Vagina (tissue), 2 donors: ENCODE measurements at regions not wholly inside any gene's neighbourhood (a gene's known extent, or its start where the extent isn't known, plus 50 kb on each side); places are given as distances from the start of the nearest gene placed in this dataset.
A peak's percentile ranks its signal among the peaks of the same experiment; 100 is the strongest.

Experiments
- DNase-seq, 2 donors: peaks; one replicate each; pipeline ENCODE4 v3.0.0-alpha.2; 2017; ENCODE audit errors: extremely low spot score in 2 of 2
- H3K27ac ChIP-seq: fragments of 200-600 bp; sonication (generic); one replicate; pipeline ENCODE4 v1.5.1; 2019
- H3K27me3 ChIP-seq: fragments of 200-600 bp; sonication (generic); one replicate; pipeline ENCODE4 v1.5.1; 2019
- H3K36me3 ChIP-seq, 2 donors: fragments of 200-600 bp; sonication (generic); one replicate each; pipeline ENCODE4 v1.5.1; 2017 to 2019
- H3K4me1 ChIP-seq: fragments of 200-600 bp; sonication (generic); one replicate; pipeline ENCODE4 v1.5.1; 2019
- H3K4me3 ChIP-seq, 2 donors: fragments of 200-600 bp; sonication (generic); 1 replicate in 1 of 2; 2 replicates in 1 of 2; pipeline ENCODE4 v1.5.1; 2016 to 2019
- H3K9me3 ChIP-seq: fragments of 200-600 bp; sonication (generic); one replicate; pipeline ENCODE4 v1.5.1; 2019
- CTCF ChIP-seq, 3 experiments: fragments of 450-650 bp in 2 of 3; fragments of 200-600 bp in 1 of 3; sonication (generic) in 1 of 3; IDR thresholded peaks; one replicate each; pipeline ENCODE4 v1.5.1; 2017 to 2019; ENCODE audit warnings: antibody characterized with exemption in 3 of 3, mild to moderate bottlenecking in 2 of 3, moderate library complexity in 2 of 3
- POLR2A ChIP-seq, 2 donors: fragments of 450-650 bp; IDR thresholded peaks; one replicate each; pipeline ENCODE4 v1.6.1; 2017; ENCODE audit warnings: antibody characterized with exemption in 2 of 2, mild to moderate bottlenecking in 2 of 2, moderate library complexity in 2 of 2
- POLR2AphosphoS5 ChIP-seq, 2 donors: sonication (generic); formaldehyde crosslinking; IDR thresholded peaks; one replicate each; pipeline ENCODE4 v1.9.0; 2017; ENCODE audit warnings: antibody characterized with exemption in 2 of 2, mild to moderate bottlenecking in 2 of 2, low read depth in 1 of 2; ENCODE audit not compliant: insufficient read depth in 1 of 2
- intact Hi-C: fragments of 100-400 bp; cut with DNase I; formaldehyde crosslinking; loops from one replicate; pipeline ENCODE4 v1.15.1; 2023

GRCh38 chr5:173483160-173483559 is 133.3 kb downstream of the BOD1 start:
- Histone ChIP-seq H3K27ac (no peak overlapping the region), H3K9me3 (no peaks in the 10 kb centered on the region), H3K36me3 (no peaks in the 10 kb centered on the region), H3K27me3 (no peaks in the 10 kb centered on the region), H3K4me1 (no peaks in the 10 kb centered on the region), H3K4me3 (no peak overlapping the region)
- intact Hi-C loops = no loop called here
- no peak for TF ChIP-seq CTCF (IDR thresholded peaks at IDR 0.05)
- TF ChIP-seq POLR2AphosphoS5 (IDR thresholded peaks at IDR 0.05; ENCODE audit: insufficient read depth in 1 of 2, low read depth in 1 of 2) = no peak
- TF ChIP-seq POLR2A (IDR thresholded peaks at IDR 0.05) = no peak
- DNase-seq = no peak

GRCh38 chr5:173481821-173482220 is 134.6 kb downstream of the BOD1 start:
- intact Hi-C loops = no loop called here
- Histone ChIP-seq H3K36me3 (no peaks in the 10 kb centered on the region), H3K4me3 (no peak overlapping the region), H3K4me1 (no peaks in the 10 kb centered on the region), H3K9me3 (no peaks in the 10 kb centered on the region), H3K27ac (no peak overlapping the region), H3K27me3 (no peaks in the 10 kb centered on the region)
- no peak for DNase-seq
- TF ChIP-seq CTCF (IDR thresholded peaks at IDR 0.05) (no peak), POLR2A (IDR thresholded peaks at IDR 0.05) (no peak), POLR2AphosphoS5 (IDR thresholded peaks at IDR 0.05; ENCODE audit: insufficient read depth in 1 of 2, low read depth in 1 of 2) (no peak)

DNA sequence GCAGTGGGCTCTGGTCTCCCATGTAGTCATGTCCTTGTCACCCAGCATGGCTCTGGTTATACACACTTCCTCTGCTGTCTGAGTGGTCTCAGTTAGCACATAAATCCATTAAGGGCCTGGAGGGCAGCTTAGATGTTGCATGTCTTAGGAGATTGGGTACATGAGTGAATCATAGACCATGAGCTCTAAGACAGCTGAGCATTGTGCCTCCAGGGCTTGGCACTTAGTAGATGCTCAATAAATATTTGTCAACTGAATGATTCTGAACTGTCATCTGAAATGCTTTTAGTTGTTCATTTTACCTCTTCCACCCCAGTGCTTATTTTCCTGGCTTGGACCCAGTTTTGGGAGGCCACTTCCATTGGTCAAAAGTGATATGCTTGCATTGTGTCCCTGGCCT is 135.6 kb downstream of the BOD1 start:
- no peak for DNase-seq
- no peak overlapping the region for H3K4me3 ChIP-seq
- no peaks in the 10 kb centered on the region for H3K4me1 ChIP-seq
- H3K36me3 ChIP-seq = no peaks in the 10 kb centered on the region
- no peak overlapping the region for H3K27ac ChIP-seq
- no peaks in the 10 kb centered on the region for H3K27me3 ChIP-seq
- intact Hi-C loops = no loop called here
- no peaks in the 10 kb centered on the region for H3K9me3 ChIP-seq
- TF ChIP-seq CTCF (IDR thresholded peaks at IDR 0.05) = no peak
- no peak for TF ChIP-seq POLR2AphosphoS5 (IDR thresholded peaks at IDR 0.05; ENCODE audit: insufficient read depth in 1 of 2, low read depth in 1 of 2)
- no peak for TF ChIP-seq POLR2A (IDR thresholded peaks at IDR 0.05)

DNA sequence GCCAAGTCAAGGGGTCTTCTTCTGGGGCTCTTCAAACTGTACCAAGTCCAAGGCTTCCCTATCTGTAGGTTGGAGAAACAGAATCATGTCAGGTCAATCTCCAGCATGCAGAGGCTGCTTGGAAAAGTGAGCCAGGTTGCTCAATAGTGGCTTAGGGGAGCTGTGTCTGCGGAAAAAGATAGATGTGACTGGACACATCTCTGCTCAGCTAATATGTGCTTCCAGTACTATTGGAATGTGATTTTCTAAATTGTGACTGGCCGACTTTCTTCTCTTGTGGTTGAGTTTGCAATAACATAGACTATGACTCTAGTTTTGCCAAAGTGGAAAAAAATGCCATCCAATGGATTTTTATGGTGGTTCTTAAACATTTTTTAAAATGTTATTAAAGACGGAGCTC is 136.7 kb downstream of the BOD1 start:
- no peak overlapping the region for H3K4me3 ChIP-seq
- H3K27ac ChIP-seq = no peak overlapping the region
- H3K36me3 ChIP-seq = no peaks in the 10 kb centered on the region
- no peaks in the 10 kb centered on the region for H3K4me1 ChIP-seq
- no peaks in the 10 kb centered on the region for H3K9me3 ChIP-seq
- no peak for TF ChIP-seq CTCF (IDR thresholded peaks at IDR 0.05)
- no peak for TF ChIP-seq POLR2A (IDR thresholded peaks at IDR 0.05)
- no peak for TF ChIP-seq POLR2AphosphoS5 (IDR thresholded peaks at IDR 0.05; ENCODE audit: insufficient read depth in 1 of 2, low read depth in 1 of 2)
- DNase-seq = no peak
- no peaks in the 10 kb centered on the region for H3K27me3 ChIP-seq
- intact Hi-C loops = no loop called here

DNA sequence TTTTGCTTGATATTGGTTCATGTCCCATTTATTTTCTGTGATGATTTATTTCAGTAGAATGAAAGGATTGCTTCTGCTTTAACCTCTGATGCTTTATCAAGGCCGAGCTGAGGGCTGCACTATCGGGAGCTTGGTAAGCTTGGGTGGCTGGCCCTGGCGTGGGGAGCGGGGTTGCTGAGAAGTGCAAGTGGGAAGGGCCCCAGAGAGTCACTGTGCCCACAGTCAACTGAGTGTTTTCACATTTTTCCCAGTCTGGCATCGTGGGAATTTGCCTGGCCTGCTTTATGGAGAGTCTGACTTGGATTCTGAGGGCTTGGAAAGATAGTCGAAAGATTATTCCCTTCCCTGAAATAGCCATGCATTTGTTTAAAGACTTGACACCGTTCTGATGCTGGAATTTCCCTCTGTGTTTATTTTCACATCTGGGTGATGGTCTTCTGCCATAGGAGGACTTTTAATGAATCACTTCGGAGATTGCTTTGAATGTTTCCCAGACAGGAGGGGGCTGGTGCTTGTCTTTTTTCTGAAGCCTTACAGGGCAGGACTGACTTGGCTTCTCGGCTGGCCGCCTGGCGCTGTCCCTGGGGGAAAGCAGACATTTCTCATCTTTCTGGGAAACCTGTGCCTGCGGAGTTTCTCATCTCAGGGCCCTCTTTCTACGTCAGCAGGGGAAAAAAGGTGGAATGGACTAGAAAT is 139.0 kb downstream of the BOD1 start:
- no peaks in the 10 kb centered on the region for H3K36me3 ChIP-seq
- TF ChIP-seq CTCF (IDR thresholded peaks at IDR 0.05) (no peak), POLR2A (IDR thresholded peaks at IDR 0.05) (no peak)
- H3K9me3 ChIP-seq = no peaks in the 10 kb centered on the region
- H3K27me3 ChIP-seq = no peaks in the 10 kb centered on the region
- intact Hi-C loops = no loop called here
- peaks cover 14% of the 10 kb centered on the region for H3K4me1 ChIP-seq
- H3K27ac ChIP-seq = peak overlapping the region; percentile 37
- no peak for DNase-seq
- H3K4me3 ChIP-seq = no peak overlapping the region
